Activated CD8-positive, alpha-beta T cell treated with anti-CD3 and anti-CD28 coated beads, Interleukin-2, amount 10 ng/mL, durations not matched to agents 7 days and 5 days (primary cell): ENCODE measurements at regions not wholly inside any gene's neighbourhood (a gene's known extent, or its start where the extent isn't known, plus 50 kb on each side); places are given as distances from the start of the nearest gene placed in this dataset.

Experiments
- ATAC-seq: fragments of 150-1000 bp; cut with Tn5 transposase; one replicate; pipeline ENCODE4 v1.10.0; 2021; ENCODE audit warnings: moderate library complexity
- CTCF ChIA-PET: fragments of 350-600 bp; sonication (Branson Sonifier 250); formaldehyde crosslinking; loops from one replicate; lab custom pipeline; 2021; ENCODE audit warnings: antibody characterized with exemption; lab: Charles Lee
- POLR2A ChIA-PET: fragments of 350-600 bp; sonication (Branson Sonifier 250); formaldehyde crosslinking; loops from one replicate; lab custom pipeline; 2021; ENCODE audit warnings: antibody characterized with exemption; lab: Charles Lee
- DNase-seq: peaks from one replicate; pipeline ENCODE4 v3.0.0-alpha.2; 2020
- H3K27ac Mint-ChIP-seq: one replicate; pipeline ENCODE4 v1.8.0; 2021; ENCODE audit warnings: mild to moderate bottlenecking, mixed read lengths
- H3K27me3 Mint-ChIP-seq: one replicate; pipeline ENCODE4 v1.8.0; 2021; ENCODE audit warnings: low read depth, mixed read lengths
- H3K36me3 Mint-ChIP-seq: one replicate; pipeline ENCODE4 v1.8.0; 2021; ENCODE audit warnings: low read depth, mixed read lengths
- H3K4me1 Mint-ChIP-seq: one replicate; pipeline ENCODE4 v1.8.0; 2021; ENCODE audit warnings: low read depth, mixed read lengths
- H3K4me3 Mint-ChIP-seq: one replicate; pipeline ENCODE4 v1.8.0; 2021; ENCODE audit warnings: mild to moderate bottlenecking, mixed read lengths
- H3K9me3 Mint-ChIP-seq: one replicate; pipeline ENCODE4 v1.8.0; 2022; ENCODE audit warnings: mixed read lengths; ENCODE audit not compliant: insufficient read depth

GRCh38 chr18:68456985-68457384, 257.9 kb downstream of the TMX3 start:
- Mint-ChIP-seq H3K4me1 (no peaks in the 10 kb centered on the region), H3K27ac (no peak overlapping the region), H3K4me3 (no peak overlapping the region), H3K27me3 (no peaks in the 10 kb centered on the region), H3K9me3 (no peaks in the 10 kb centered on the region), H3K36me3 (no peaks in the 10 kb centered on the region)
- ATAC-seq (no peak), DNase-seq (no peak)
- ChIA-PET CTCF (no interaction called here), POLR2A (no interaction called here)

DNA sequence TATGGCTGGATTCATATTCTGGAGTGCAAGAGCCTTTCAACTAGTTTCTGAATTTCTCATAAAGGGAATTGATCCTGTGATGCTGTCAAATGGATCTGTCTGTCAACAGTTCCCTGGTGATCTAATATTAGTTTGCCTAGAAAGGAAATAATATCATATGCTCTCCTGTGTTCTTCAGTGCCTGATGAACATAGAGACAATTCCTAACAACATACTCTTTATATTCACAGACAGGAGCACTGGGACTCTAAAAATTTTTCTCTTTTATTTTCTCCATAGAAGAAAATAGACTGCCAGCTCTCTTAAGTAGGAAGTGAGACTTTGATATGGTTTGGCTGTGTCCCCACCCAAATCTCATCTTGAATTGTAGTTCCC, 259.7 kb downstream of the TMX3 start:
- DNase-seq (no peak), ATAC-seq (no peak)
- H3K27ac Mint-ChIP-seq: no peak overlapping the region
- H3K9me3 Mint-ChIP-seq: no peaks in the 10 kb centered on the region
- H3K27me3 Mint-ChIP-seq: no peaks in the 10 kb centered on the region
- CTCF ChIA-PET: no interaction called here
- H3K4me3 Mint-ChIP-seq: no peak overlapping the region
- POLR2A ChIA-PET: no interaction called here
- H3K4me1 Mint-ChIP-seq: no peaks in the 10 kb centered on the region
- H3K36me3 Mint-ChIP-seq: no peaks in the 10 kb centered on the region

GRCh38 chr18:68454511-68455228, 260.2 kb downstream of the TMX3 start:
- no peaks in the 10 kb centered on the region for H3K27me3 Mint-ChIP-seq
- H3K4me1 Mint-ChIP-seq: no peaks in the 10 kb centered on the region
- ATAC-seq (no peak), DNase-seq (no peak)
- ChIA-PET CTCF (no interaction called here), POLR2A (no interaction called here)
- H3K36me3 Mint-ChIP-seq: no peaks in the 10 kb centered on the region
- no peak overlapping the region for H3K27ac Mint-ChIP-seq
- H3K4me3 Mint-ChIP-seq: no peak overlapping the region
- no peaks in the 10 kb centered on the region for H3K9me3 Mint-ChIP-seq

DNA sequence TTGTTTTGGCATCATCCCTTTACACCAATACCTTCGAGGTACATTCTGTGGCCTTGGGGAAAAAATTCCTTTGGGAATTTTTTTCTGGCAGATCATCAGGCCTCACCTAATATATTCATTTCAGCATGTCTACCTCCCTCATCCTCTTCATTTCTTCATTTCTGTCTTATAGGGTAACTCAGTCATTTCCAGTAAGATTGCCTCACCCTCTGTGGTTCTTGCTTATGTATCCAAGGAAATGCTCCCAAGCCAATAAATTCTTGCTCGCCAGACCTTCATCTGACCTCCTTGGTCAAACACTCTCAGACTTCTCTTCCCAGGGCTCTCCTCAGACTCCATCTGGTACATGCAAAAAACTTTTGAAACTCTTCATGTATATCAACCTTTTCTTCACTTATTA, 265.6 kb downstream of the TMX3 start:
- H3K36me3 Mint-ChIP-seq: no peaks in the 10 kb centered on the region
- H3K9me3 Mint-ChIP-seq: no peaks in the 10 kb centered on the region
- no peak overlapping the region for H3K27ac Mint-ChIP-seq
- ATAC-seq (no peak), DNase-seq (no peak)
- H3K4me1 Mint-ChIP-seq: no peaks in the 10 kb centered on the region
- POLR2A ChIA-PET: no interaction called here
- H3K4me3 Mint-ChIP-seq: no peak overlapping the region
- no peaks in the 10 kb centered on the region for H3K27me3 Mint-ChIP-seq
- CTCF ChIA-PET: no interaction called here

DNA sequence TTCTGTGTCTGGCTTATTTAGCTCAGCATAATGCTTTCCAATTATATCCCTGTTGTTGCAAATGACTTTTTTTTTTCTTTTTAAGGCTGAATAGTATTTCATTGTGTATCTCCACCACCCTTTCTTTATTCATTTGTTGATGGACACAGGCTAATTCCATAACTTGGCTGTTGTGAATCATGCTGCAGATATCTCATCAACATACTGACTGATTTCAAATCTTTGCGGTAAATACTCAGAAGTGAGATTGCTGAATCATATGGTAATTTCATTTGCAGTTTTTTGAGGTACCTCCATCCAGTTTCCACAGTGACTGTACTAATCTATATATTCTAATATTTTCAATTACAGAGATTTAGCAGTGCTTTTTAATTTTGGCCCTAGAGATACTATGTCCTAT, 266.2 kb downstream of the TMX3 start:
- H3K4me3 Mint-ChIP-seq: no peak overlapping the region
- no peaks in the 10 kb centered on the region for H3K9me3 Mint-ChIP-seq
- ChIA-PET POLR2A (no interaction called here), CTCF (no interaction called here)
- H3K4me1 Mint-ChIP-seq: no peaks in the 10 kb centered on the region
- no peaks in the 10 kb centered on the region for H3K27me3 Mint-ChIP-seq
- ATAC-seq (no peak), DNase-seq (no peak)
- H3K27ac Mint-ChIP-seq: no peak overlapping the region
- H3K36me3 Mint-ChIP-seq: no peaks in the 10 kb centered on the region

GRCh38 chr18:68447286-68447685, 267.6 kb downstream of the TMX3 start:
- H3K4me1 Mint-ChIP-seq: no peaks in the 10 kb centered on the region
- ChIA-PET CTCF (no interaction called here), POLR2A (no interaction called here)
- no peaks in the 10 kb centered on the region for H3K27me3 Mint-ChIP-seq
- no peak overlapping the region for H3K27ac Mint-ChIP-seq
- H3K9me3 Mint-ChIP-seq: no peaks in the 10 kb centered on the region
- H3K4me3 Mint-ChIP-seq: no peak overlapping the region
- no peak for ATAC-seq
- H3K36me3 Mint-ChIP-seq: no peaks in the 10 kb centered on the region
- DNase-seq: no peak

DNA sequence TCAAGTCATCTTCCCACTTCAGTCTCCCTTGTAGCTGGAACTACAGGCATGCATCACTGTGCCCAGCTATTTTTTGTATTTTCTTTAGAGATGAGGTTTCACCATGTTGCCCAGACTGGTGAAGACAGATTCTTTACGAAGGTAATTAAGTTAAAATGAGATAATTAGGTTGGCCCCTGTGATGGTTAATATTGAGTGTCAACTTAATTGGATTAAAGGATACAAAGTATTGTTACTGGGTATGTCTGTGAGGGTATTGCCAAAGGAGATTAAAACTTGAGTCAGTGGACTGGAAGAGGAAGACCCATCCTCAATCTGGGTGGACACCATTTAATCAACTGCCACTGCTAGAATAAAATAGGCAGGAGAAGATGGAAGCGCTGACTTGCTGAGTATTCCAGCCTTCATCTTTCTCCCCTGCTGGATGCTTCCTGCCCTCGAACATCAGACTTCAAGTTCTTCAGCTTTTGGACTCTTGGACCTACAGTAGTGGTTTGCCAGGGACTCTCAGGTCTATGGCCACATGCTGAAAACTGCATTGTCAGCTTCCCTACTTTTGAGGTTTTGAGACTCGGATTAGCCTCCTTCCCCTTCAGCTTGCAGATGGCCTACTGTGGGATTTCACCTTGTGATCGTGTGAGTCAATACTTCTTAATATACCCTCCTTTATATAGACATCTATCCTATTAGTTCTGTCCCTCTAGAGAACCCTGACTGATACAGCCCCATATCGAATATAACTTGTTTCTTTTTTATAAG, 269.1 kb downstream of the TMX3 start:
- CTCF ChIA-PET: no interaction called here
- H3K4me3 Mint-ChIP-seq: no peak overlapping the region
- ATAC-seq (no peak), DNase-seq (no peak)
- no peaks in the 10 kb centered on the region for H3K9me3 Mint-ChIP-seq
- no peaks in the 10 kb centered on the region for H3K27me3 Mint-ChIP-seq
- POLR2A ChIA-PET: no interaction called here
- no peaks in the 10 kb centered on the region for H3K36me3 Mint-ChIP-seq
- H3K4me1 Mint-ChIP-seq: no peaks in the 10 kb centered on the region
- no peak overlapping the region for H3K27ac Mint-ChIP-seq

DNA sequence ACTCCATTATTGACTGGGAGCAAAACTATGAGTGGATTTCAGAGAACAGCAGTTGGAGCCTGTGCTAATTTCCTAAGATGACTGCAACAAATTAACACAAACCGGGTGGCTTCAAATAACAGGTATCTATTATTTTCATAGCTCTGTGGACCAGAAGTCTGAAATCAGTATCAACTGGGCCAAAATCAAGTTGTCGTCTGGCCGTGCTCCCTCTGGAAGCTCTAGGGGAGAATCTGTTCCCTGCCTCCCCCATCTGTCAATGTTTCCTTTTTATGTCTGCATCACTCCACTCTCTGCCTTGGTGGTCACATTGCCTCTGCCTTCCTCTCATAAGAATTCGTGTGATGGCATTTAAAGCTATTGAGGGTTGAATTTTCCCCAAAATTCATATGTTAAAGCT, 269.8 kb downstream of the TMX3 start:
- ChIA-PET POLR2A (no interaction called here), CTCF (interaction anchor here (0.7 kb wide), 1 partner anchor 976 kb away, joined by 3 read pairs; no protein-coding TSS in a partner anchor)
- no peaks in the 10 kb centered on the region for H3K9me3 Mint-ChIP-seq
- ATAC-seq (no peak), DNase-seq (no peak)
- no peaks in the 10 kb centered on the region for H3K4me1 Mint-ChIP-seq
- no peak overlapping the region for H3K27ac Mint-ChIP-seq
- H3K4me3 Mint-ChIP-seq: no peak overlapping the region
- no peaks in the 10 kb centered on the region for H3K27me3 Mint-ChIP-seq
- no peaks in the 10 kb centered on the region for H3K36me3 Mint-ChIP-seq

DNA sequence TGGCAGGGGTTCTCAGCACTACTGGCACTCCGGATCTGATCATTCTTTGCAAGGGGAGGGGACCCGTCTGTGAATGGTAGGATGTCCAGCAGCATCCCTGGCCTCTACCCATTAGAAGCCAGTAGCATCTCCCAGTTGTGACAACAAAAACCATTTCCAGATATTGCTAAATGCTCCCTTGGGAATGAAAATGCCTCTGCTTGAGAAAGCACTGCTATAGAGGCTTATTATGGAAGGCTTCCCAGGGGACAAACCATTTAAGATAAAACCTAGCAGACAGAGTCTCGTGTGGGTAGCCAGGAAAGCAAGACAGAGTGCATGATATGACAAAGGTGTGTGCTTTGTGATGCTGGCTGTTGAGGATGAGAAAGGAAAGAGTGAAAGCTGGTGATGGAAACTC, 273.7 kb downstream of the TMX3 start:
- ATAC-seq: no peak
- Mint-ChIP-seq H3K27ac (no peak overlapping the region), H3K9me3 (no peaks in the 10 kb centered on the region), H3K4me1 (peaks cover 6% of the 10 kb centered on the region), H3K36me3 (peaks cover 2% of the 10 kb centered on the region), H3K27me3 (no peaks in the 10 kb centered on the region), H3K4me3 (no peak overlapping the region)
- ChIA-PET CTCF (no interaction called here), POLR2A (no interaction called here)
- DNase-seq: no peak

DNA sequence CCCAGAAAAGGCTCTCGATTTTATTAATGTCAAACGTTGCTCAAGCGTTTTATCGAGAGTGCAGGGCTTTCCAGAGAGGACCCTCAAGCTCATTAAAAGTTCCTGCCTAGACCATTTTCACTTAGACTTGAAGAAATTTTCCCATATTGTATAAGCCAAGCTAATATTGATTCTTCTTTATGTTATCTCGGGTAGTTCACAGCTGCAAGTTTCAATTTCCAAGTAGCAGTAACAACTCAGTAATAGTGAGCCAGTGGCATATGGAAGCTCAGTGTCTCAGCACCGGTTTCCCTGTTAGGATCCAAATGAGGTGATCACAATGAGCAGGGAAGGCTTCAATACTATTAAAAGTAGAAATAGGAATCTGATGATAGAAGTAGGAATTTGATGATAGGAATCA, 274.5 kb downstream of the TMX3 start:
- H3K27me3 Mint-ChIP-seq: no peaks in the 10 kb centered on the region
- H3K4me1 Mint-ChIP-seq: peaks cover 7% of the 10 kb centered on the region
- CTCF ChIA-PET: no interaction called here

DNA sequence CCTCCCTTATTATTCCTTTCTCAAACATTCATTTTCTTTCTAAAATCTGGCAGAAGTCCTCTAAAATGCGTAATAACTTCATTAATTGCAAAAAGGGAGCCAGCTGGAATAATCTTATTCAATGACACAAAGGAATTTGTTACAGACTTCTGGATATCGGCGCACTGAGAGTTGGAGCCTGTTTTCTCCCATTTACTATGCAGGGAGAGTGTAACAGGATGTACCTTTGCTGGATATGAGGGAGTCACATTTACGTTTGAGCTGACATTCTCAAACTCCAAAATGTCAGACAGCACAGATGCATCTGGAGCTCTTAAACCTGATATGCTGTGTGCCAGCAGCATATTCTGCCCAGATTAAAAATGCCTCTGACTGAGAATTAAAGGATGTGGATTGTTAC, 275.3 kb downstream of the TMX3 start:
- Mint-ChIP-seq H3K27me3 (no peaks in the 10 kb centered on the region), H3K27ac (no peak overlapping the region), H3K4me3 (no peak overlapping the region), H3K4me1 (peaks cover 7% of the 10 kb centered on the region), H3K9me3 (no peaks in the 10 kb centered on the region), H3K36me3 (peaks cover 2% of the 10 kb centered on the region)
- no peak for DNase-seq
- no peak for ATAC-seq
- ChIA-PET CTCF (no interaction called here), POLR2A (no interaction called here)

More for the DNA sequence above, 274.5 kb downstream of the TMX3 start:
- Mint-ChIP-seq H3K27ac (no peak overlapping the region), H3K4me3 (no peak overlapping the region), H3K36me3 (peaks cover 2% of the 10 kb centered on the region), H3K9me3 (no peaks in the 10 kb centered on the region)
- ATAC-seq (no peak), DNase-seq (no peak)
- POLR2A ChIA-PET: no interaction called here

DNA sequence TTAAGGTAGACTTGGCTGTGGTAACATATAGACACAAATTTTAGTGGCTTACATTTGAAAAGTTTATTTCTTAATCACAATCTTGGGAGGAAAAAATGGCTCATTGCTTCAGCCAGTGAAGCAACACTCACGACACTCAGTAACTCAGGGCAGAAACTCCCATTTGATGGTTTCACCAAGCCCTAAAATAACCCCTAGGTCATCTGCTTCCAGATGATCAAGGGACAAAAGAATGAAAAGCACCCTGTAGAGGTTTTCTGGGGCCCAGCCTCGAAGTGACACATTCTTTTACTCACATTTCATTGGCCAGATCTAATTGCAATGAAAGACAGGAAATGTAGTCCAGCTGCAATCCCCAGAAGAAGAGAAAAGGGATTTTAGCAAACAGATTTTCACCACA, 275.9 kb downstream of the TMX3 start:
- Mint-ChIP-seq H3K36me3 (peaks cover 2% of the 10 kb centered on the region), H3K27ac (no peak overlapping the region), H3K4me1 (peaks cover 7% of the 10 kb centered on the region), H3K4me3 (no peak overlapping the region), H3K9me3 (no peaks in the 10 kb centered on the region), H3K27me3 (no peaks in the 10 kb centered on the region)
- ChIA-PET CTCF (no interaction called here), POLR2A (no interaction called here)
- DNase-seq (no peak), ATAC-seq (no peak)
